NAMALWA (cell line): ENCODE measurements at regions not wholly inside any gene's neighbourhood (a gene's known extent, or its start where the extent isn't known, plus 50 kb on each side); places are given as distances from the start of the nearest gene placed in this dataset.
A peak's percentile ranks its signal among the peaks of the same experiment; 100 is the strongest.

Source experiments
- DNase-seq: peaks from one replicate; pipeline ENCODE4 v3.0.0-alpha.2; 2015; ENCODE audit warnings: low spot score

GRCh38 chr20:9981829-9982228 lies 53.0 kb upstream of the ANKEF1 start:
- DNase-seq = no peak

- peak; percentile 82 for DNase-seq
Measured at GRCh38 chr20:9978397-9979004, 56.3 kb upstream of the ANKEF1 start.

- no peak for DNase-seq
Measured at GRCh38 chr20:9977629-9978028, 57.2 kb upstream of the ANKEF1 start.

- DNase-seq = peak; percentile 20
Measured at GRCh38 chr20:9974324-9974723, 60.5 kb upstream of the ANKEF1 start.

GRCh38 chr20:9971746-9972145 lies 63.0 kb upstream of the ANKEF1 start:
- DNase-seq = no peak

- no peak for DNase-seq
Measured at GRCh38 chr20:9969626-9970025, 65.2 kb upstream of the ANKEF1 start.

- DNase-seq = no peak
Measured at GRCh38 chr20:9968015-9968414, 66.8 kb upstream of the ANKEF1 start.

- peak; percentile 20 for DNase-seq
Measured at GRCh38 chr20:9966966-9967365, 67.8 kb upstream of the ANKEF1 start.

- no peak for DNase-seq
Measured at GRCh38 chr20:9963029-9963428, 71.8 kb upstream of the ANKEF1 start.

- DNase-seq = no peak
Measured at GRCh38 chr20:9958693-9959092, 76.1 kb upstream of the ANKEF1 start.

GRCh38 chr20:9955646-9956045 lies 79.1 kb upstream of the ANKEF1 start:
- DNase-seq = no peak

- no peak for DNase-seq
Measured at GRCh38 chr20:9949563-9949962, 85.2 kb upstream of the ANKEF1 start.

GRCh38 chr20:9945408-9945807 lies 89.4 kb upstream of the ANKEF1 start:
- no peak for DNase-seq

GRCh38 chr20:9942736-9943135 lies 92.1 kb upstream of the ANKEF1 start:
- no peak for DNase-seq

GRCh38 chr20:9940329-9940728 lies 94.5 kb upstream of the ANKEF1 start:
- no peak for DNase-seq

- DNase-seq = no peak
Measured at GRCh38 chr20:9939231-9939630, 95.6 kb upstream of the ANKEF1 start.

- no peak for DNase-seq
Measured at GRCh38 chr20:9935285-9935684, 96.4 kb upstream of the PAK5 start.

- no peak for DNase-seq
Measured at GRCh38 chr20:9930142-9930541, 91.3 kb upstream of the PAK5 start.

GRCh38 chr20:9928955-9929354 lies 90.1 kb upstream of the PAK5 start:
- DNase-seq = no peak

GRCh38 chr20:9928281-9928737 lies 89.4 kb upstream of the PAK5 start:
- DNase-seq = no peak

- no peak for DNase-seq
Measured at GRCh38 chr20:9927224-9927623, 88.3 kb upstream of the PAK5 start.

GRCh38 chr20:9926476-9926875 lies 87.6 kb upstream of the PAK5 start:
- DNase-seq = no peak

GRCh38 chr20:9926007-9926406 lies 87.1 kb upstream of the PAK5 start:
- DNase-seq = no peak

- no peak for DNase-seq
Measured at GRCh38 chr20:9923648-9924047, 84.8 kb upstream of the PAK5 start.

GRCh38 chr20:9920866-9921265 lies 82.0 kb upstream of the PAK5 start:
- DNase-seq = no peak
